Ectodermal cell (in vitro differentiated cells): ENCODE measurements at regions not wholly inside any gene's neighbourhood (a gene's known extent, or its start where the extent isn't known, plus 50 kb on each side); places are given as distances from the start of the nearest gene placed in this dataset.

Source experiments
- H3K27ac ChIP-seq: 2 replicates; pipeline ENCODE4 v1.7.0; 2013; ENCODE audit warnings: mild to moderate bottlenecking, low read depth, low read length; ENCODE audit not compliant: insufficient read depth, poor library complexity, severe bottlenecking
- H3K27me3 ChIP-seq: 2 replicates; pipeline ENCODE4 v1.7.0; 2013; ENCODE audit warnings: mild to moderate bottlenecking, low read length; ENCODE audit not compliant: insufficient read depth, control insufficient read depth, poor library complexity, severe bottlenecking
- H3K36me3 ChIP-seq: one replicate; pipeline ENCODE4 v1.7.0; 2013; ENCODE audit warnings: low read length; ENCODE audit not compliant: control insufficient read depth, insufficient read depth
- H3K4me1 ChIP-seq: one replicate; pipeline ENCODE4 v1.7.0; 2013; ENCODE audit warnings: low read length; ENCODE audit not compliant: control insufficient read depth, insufficient read depth
- H3K4me3 ChIP-seq: 2 replicates; pipeline ENCODE4 v1.7.0; 2013; ENCODE audit warnings: low read depth, low read length, control low read depth; ENCODE audit not compliant: insufficient read depth
- H3K9me3 ChIP-seq: 2 replicates; pipeline ENCODE4 v1.7.0; 2013; ENCODE audit warnings: mild to moderate bottlenecking, low read length, moderate library complexity; ENCODE audit not compliant: control insufficient read depth
- WGBS, 2 experiments: methylation state at CpG; one replicate each; pipeline ENCODE4 v1.1.7; 2013; ENCODE audit warnings: missing lambda C conversion rate in 2 of 2; 5-methylcytosine and 5-hydroxymethylcytosine counted together

DNA sequence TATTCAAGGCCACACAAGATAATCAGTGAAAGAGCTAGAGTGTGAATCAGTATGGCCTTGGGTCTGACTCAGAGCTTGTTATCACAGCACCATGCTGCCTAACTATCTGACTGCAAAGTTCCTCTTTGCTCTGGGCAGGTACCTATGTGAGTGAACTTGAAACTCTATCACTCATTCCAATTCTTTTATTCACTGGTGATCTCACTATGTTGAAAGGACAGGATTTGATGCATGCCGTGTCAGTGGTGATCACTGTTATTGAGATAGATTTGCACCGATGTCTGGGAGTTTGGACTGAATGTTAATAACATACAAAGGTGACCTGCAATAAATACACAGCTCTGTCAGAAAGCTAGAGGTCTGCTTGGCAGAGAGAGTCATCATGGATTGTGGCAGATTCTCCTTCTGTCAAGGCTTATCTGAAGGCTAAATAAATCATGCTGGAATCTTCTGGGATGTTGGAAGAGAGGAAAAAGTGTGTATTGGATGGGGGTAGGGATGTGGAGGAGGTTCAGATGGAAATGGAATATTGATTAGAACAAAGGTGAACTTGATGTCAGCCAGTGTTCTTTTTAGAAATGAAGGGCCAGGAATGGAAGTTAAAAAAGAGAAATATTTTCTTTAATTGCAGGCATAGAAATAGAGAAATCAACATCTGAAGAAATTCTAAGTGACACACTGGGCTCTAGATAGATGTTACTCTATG, 91.8 kb upstream of the TNC start:
- Histone ChIP-seq H3K4me3 (no peak overlapping the region), H3K27me3 (no peaks in the 10 kb centered on the region), H3K27ac (no peak overlapping the region), H3K9me3 (no peaks in the 10 kb centered on the region), H3K4me1 (peaks cover 3% of the 10 kb centered on the region), H3K36me3 (no peaks in the 10 kb centered on the region)
- 50% methylated on average over 2 of the region's 2 CpGs for WGBS, 2 experiments

DNA sequence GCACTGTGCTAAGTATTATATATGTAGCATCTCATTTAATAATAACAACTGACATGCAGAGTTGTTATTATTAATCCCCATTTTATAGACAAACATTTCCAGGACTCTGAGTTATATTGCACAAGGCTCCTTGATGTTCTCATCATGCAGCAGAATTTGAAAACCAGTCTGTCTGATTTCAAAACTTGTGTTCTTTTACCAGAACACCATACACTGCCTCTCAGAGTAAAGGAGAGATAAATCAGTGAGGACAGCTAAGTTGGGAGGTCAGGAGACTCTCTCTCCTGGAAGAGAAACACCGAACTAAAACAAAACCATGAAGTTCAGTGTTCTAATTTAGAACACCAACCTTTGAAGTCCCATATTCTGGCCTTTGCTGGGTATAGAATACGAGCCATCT, 92.7 kb upstream of the TNC start:
- no peaks in the 10 kb centered on the region for H3K9me3 ChIP-seq
- H3K36me3 ChIP-seq = no peaks in the 10 kb centered on the region
- H3K4me1 ChIP-seq = peaks cover 3% of the 10 kb centered on the region
- H3K27me3 ChIP-seq = no peaks in the 10 kb centered on the region
- H3K27ac ChIP-seq = no peak overlapping the region
- no peak overlapping the region for H3K4me3 ChIP-seq
- 94 to 96% methylated on average over 2 of the region's 2 CpGs for WGBS, 2 experiments

GRCh38 chr9:115211413-115212124, 93.6 kb upstream of the TNC start:
- Histone ChIP-seq H3K9me3 (no peaks in the 10 kb centered on the region), H3K27ac (no peak overlapping the region), H3K4me1 (peaks cover 3% of the 10 kb centered on the region), H3K36me3 (no peaks in the 10 kb centered on the region), H3K4me3 (no peak overlapping the region), H3K27me3 (no peaks in the 10 kb centered on the region)
- WGBS, 2 experiments = 84 to 87% methylated on average over 3 of the region's 3 CpGs

DNA sequence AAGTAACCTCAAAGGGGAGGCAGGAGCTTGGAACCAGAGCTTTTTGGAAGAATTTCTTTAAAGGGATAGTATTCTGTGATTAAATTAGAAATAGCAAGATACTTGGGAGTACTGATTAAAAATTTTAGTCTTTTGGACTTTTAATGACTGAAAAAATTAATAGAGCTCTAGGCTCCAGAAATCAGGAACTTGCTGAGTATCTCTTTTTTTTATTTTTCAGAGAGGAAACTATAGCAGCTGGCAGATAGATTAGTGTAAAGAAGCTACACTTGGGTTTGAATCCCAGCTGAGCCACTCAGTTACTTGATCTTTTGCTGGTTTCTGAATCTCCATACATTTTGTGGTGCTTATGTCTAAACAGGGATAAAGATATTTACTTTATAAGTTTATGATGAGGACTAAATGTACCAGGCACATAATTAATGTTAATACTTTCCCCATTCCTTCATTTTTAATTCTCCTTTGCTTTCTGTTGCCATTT, 94.2 kb upstream of the TNC start:
- Histone ChIP-seq H3K9me3 (no peaks in the 10 kb centered on the region), H3K36me3 (no peaks in the 10 kb centered on the region), H3K27me3 (no peaks in the 10 kb centered on the region), H3K27ac (no peak overlapping the region), H3K4me3 (no peak overlapping the region), H3K4me1 (peaks cover 3% of the 10 kb centered on the region)

GRCh38 chr9:115212832-115213231, 94.9 kb upstream of the TNC start:
- no peaks in the 10 kb centered on the region for H3K27me3 ChIP-seq
- H3K27ac ChIP-seq = no peak overlapping the region
- no peak overlapping the region for H3K4me3 ChIP-seq
- H3K36me3 ChIP-seq = no peaks in the 10 kb centered on the region
- no peaks in the 10 kb centered on the region for H3K9me3 ChIP-seq
- H3K4me1 ChIP-seq = peaks cover 3% of the 10 kb centered on the region
- 81 to 96% methylated on average over 2 to 3 of the region's 3 CpGs for WGBS, 2 experiments

- 75 to 86% methylated on average over 1 to 2 of the region's 2 CpGs for WGBS, 2 experiments
- Histone ChIP-seq H3K27ac (no peak overlapping the region), H3K4me1 (peaks cover 3% of the 10 kb centered on the region), H3K4me3 (no peak overlapping the region), H3K9me3 (no peaks in the 10 kb centered on the region), H3K36me3 (no peaks in the 10 kb centered on the region), H3K27me3 (no peaks in the 10 kb centered on the region)
These were observed 95.9 kb upstream of the TNC start for GRCh38 chr9:115213818-115214334.

DNA sequence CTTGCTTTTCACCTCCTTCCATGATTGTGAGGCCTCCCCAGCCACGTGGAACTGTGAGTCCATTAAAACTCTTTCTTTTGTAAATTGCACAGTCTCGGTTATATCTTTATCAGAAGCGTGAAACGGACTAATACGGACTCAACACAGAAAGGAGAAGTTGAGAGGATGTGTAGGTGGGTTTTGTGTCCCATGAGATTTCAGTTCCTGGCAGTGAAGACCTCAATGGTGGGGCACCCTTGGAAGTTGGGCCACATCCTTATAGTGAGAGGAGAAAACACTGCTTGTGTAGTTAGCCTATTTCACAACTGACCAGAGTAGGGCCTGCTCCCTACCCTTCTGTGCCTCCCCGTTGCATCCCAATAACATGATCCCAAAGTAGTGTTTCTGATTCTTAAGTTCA, 98.9 kb upstream of the TNC start:
- 92 to 93% methylated on average over 6 of the region's 6 CpGs for WGBS, 2 experiments

DNA sequence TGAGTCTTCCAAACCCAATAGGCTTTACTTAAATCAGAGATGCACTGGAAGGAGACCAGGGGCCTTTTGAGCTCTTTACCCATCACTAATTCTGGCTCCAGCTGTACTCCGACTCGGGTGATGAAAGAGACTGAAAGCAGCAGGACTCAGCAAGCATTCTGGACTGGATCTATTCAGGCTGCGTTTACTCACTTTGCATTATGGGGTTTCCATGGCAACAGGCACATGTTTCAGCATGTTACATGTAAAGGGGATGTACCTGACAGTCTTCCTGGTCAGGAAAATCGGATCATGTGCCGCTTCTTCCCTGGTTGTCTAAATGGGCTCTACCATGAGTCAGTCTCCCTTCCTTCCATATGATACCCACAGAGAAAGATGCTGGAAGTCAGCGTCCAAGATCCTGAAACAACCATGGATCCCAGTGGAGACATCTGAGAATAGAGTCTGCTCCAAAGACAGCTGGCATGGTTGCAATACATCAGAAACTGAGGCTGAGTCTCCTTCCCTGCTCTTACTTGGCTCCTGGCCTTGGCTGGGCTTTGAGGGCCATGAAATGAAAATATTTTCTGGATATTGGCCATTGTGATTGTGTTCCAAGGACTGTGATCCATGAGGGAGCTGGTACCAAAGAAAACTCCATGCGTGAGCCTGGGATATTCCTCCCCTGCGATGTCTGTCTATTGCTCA, 102.5 kb upstream of the TNC start:
- no peaks in the 10 kb centered on the region for H3K27me3 ChIP-seq
- no peak overlapping the region for H3K4me3 ChIP-seq
- no peaks in the 10 kb centered on the region for H3K36me3 ChIP-seq
- peaks cover 11% of the 10 kb centered on the region for H3K4me1 ChIP-seq
- no peak overlapping the region for H3K27ac ChIP-seq
- 86 to 88% methylated on average over 8 of the region's 8 CpGs for WGBS, 2 experiments
- no peaks in the 10 kb centered on the region for H3K9me3 ChIP-seq

More for the DNA sequence above, 98.9 kb upstream of the TNC start:
- H3K27me3 ChIP-seq = no peaks in the 10 kb centered on the region
- no peaks in the 10 kb centered on the region for H3K36me3 ChIP-seq
- peaks cover 8% of the 10 kb centered on the region for H3K4me1 ChIP-seq
- H3K9me3 ChIP-seq = no peaks in the 10 kb centered on the region
- H3K4me3 ChIP-seq = no peak overlapping the region
- no peak overlapping the region for H3K27ac ChIP-seq

DNA sequence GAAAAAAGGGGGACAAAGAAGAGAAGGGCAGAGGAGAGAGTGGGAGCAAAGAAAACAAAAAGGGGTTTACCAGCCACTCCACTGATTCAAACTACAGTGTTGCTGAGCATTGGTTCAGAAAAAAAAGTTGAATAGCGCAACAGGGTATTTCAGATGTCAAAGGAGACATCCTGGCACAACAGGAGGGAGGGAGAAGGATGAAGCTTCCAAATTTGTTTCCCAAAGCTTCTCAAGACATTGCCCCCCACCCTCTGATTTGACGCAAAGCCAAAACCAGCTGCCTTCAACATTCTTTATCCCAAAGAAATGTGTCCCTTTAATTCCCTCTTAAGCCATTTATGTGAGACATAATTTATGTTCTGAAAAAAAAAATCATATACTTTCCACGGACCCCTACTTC, 105.5 kb upstream of the TNC start:
- H3K9me3 ChIP-seq = no peaks in the 10 kb centered on the region
- no peaks in the 10 kb centered on the region for H3K27me3 ChIP-seq
- WGBS, 2 experiments = 78 to 84% methylated on average over 3 of the region's 3 CpGs
- no peaks in the 10 kb centered on the region for H3K36me3 ChIP-seq
- no peak overlapping the region for H3K27ac ChIP-seq
- H3K4me1 ChIP-seq = peaks cover 11% of the 10 kb centered on the region
- no peak overlapping the region for H3K4me3 ChIP-seq
